OCI-LY7 (cell line): ENCODE measurements at regions not wholly inside any gene's neighbourhood (a gene's known extent, or its start where the extent isn't known, plus 50 kb on each side); places are given as distances from the start of the nearest gene placed in this dataset.

Experiments used
- BruUV-seq: library from RNA; stranded (reverse); fragments of 400-500 nt; replicated peaks from 2 replicates; lab custom pipeline; 2021; lab: Mats Ljungman, UMichigan
- CTCF ChIA-PET: fragments of 300-600 bp; sonication (Branson Sonifier 250); formaldehyde crosslinking; loops from one replicate; lab custom pipeline; 2022; ENCODE audit warnings: antibody characterized with exemption; ENCODE audit not compliant: unreplicated experiment; lab: Charles Lee
- POLR2A ChIA-PET: fragments of 300-600 bp; sonication (Branson Sonifier 250); formaldehyde crosslinking; loops from one replicate; lab custom pipeline; 2022; ENCODE audit warnings: antibody characterized with exemption; lab: Charles Lee
- DNase-seq: peaks from one replicate; pipeline ENCODE4 v3.0.0-alpha.2; 2015; ENCODE audit warnings: low spot score
- H2AFZ ChIP-seq: fragments of 200-600 bp; sonication (generic), shearing (Covaris generic); 2 replicates; pipeline ENCODE4 v1.6.1; 2014; ENCODE audit warnings: mild to moderate bottlenecking, antibody characterized with exemption, low read length, moderate library complexity
- H3K27ac ChIP-seq: fragments of 200-600 bp; sonication (generic); 2 replicates; pipeline ENCODE4 v1.5.1; 2014; ENCODE audit warnings: mixed run types, low read depth, mild to moderate bottlenecking, moderate library complexity, low read length, inconsistent platforms; ENCODE audit not compliant: poor library complexity, severe bottlenecking
- H3K36me3 ChIP-seq: fragments of 200-600 bp; sonication (generic); 2 replicates; pipeline ENCODE4 v1.6.1; 2014; ENCODE audit warnings: mild to moderate bottlenecking, antibody characterized with exemption, low read length, moderate library complexity, mixed read lengths; ENCODE audit not compliant: insufficient read depth
- H3K4me1 ChIP-seq: fragments of 200-600 bp; sonication (generic); 2 replicates; pipeline ENCODE4 v1.5.1; 2014; ENCODE audit warnings: mild to moderate bottlenecking, low read length; ENCODE audit not compliant: insufficient read depth, poor library complexity, severe bottlenecking
- H3K4me2 ChIP-seq: fragments of 200-600 bp; sonication (generic); 2 replicates; pipeline ENCODE4 v1.6.1; 2014; ENCODE audit warnings: mild to moderate bottlenecking, low read length
- H3K4me3 ChIP-seq: fragments of 200-600 bp; sonication (generic); 2 replicates; pipeline ENCODE4 v1.5.1; 2014; ENCODE audit warnings: mild to moderate bottlenecking, low read depth, low read length; ENCODE audit not compliant: poor library complexity, severe bottlenecking
- H3K79me2 ChIP-seq: fragments of 200-600 bp; sonication (generic); 2 replicates; pipeline ENCODE4 v1.6.1; 2016; ENCODE audit warnings: low read depth, mild to moderate bottlenecking, low read length, moderate library complexity, mixed read lengths; ENCODE audit not compliant: insufficient read depth
- H3K9me2 ChIP-seq: fragments of 200-600 bp; sonication (generic); 2 replicates; pipeline ENCODE4 v1.6.1; 2016; ENCODE audit warnings: mild to moderate bottlenecking, low read length, mixed read lengths; ENCODE audit not compliant: insufficient read depth
- H3K9me3 ChIP-seq: fragments of 200-600 bp; sonication (generic); 2 replicates; pipeline ENCODE4 v1.6.1; 2014; ENCODE audit warnings: mild to moderate bottlenecking, mixed run types, low read length, mixed read lengths
- H4K20me1 ChIP-seq: fragments of 200-600 bp; sonication (generic); 2 replicates; pipeline ENCODE4 v1.6.1; 2014; ENCODE audit warnings: mild to moderate bottlenecking, antibody characterized with exemption, low read length, moderate library complexity, mixed read lengths; ENCODE audit not compliant: insufficient read depth
- EZH2phosphoT487 ChIP-seq: fragments of 200-600 bp; sonication (generic); IDR thresholded peaks from 2 replicates; pipeline ENCODE4 v1.6.1; 2018; ENCODE audit warnings: low read depth, borderline replicate concordance, mild to moderate bottlenecking, mixed run types, antibody characterized with exemption, low read length, moderate library complexity, mixed read lengths
- intact Hi-C: fragments of 100-400 bp; cut with micrococcal nuclease; formaldehyde crosslinking; loops from one replicate; pipeline ENCODE4 v1.10.0; 2022; ENCODE audit not compliant: unreplicated experiment
- TF ChIP-seq, protein P1 (sequence below): fragments of 200-600 bp; sonication (generic); conservative IDR thresholded peaks from 2 replicates; pipeline ENCODE4 v1.5.1; 2014; ENCODE audit warnings: mild to moderate bottlenecking, antibody characterized with exemption, low read length, moderate library complexity, mixed read lengths

GRCh38 chr17:13395346-13395745 lies 206.4 kb downstream of the HS3ST3A1 start:
- Histone ChIP-seq H3K36me3 (no peaks in the 10 kb centered on the region), H3K27ac (no peak overlapping the region), H3K4me1 (no peaks in the 10 kb centered on the region), H2AFZ (no peak overlapping the region), H3K9me2 (no peaks in the 10 kb centered on the region), H3K79me2 (no peaks in the 10 kb centered on the region), H3K9me3 (no peaks in the 10 kb centered on the region), H3K4me2 (no peak overlapping the region), H3K4me3 (no peak overlapping the region), H4K20me1 (no peaks in the 10 kb centered on the region)
- DNase-seq = no peak
- no TSS peak for BruUV-seq
- ChIA-PET POLR2A (interaction anchor here (0.9 kb wide), 1 partner anchor 33 kb away, joined by 3 read pairs; no protein-coding TSS in a partner anchor), CTCF (no interaction called here)
- no peak for TF ChIP-seq EZH2phosphoT487
- TF ChIP-seq, protein P1, sequence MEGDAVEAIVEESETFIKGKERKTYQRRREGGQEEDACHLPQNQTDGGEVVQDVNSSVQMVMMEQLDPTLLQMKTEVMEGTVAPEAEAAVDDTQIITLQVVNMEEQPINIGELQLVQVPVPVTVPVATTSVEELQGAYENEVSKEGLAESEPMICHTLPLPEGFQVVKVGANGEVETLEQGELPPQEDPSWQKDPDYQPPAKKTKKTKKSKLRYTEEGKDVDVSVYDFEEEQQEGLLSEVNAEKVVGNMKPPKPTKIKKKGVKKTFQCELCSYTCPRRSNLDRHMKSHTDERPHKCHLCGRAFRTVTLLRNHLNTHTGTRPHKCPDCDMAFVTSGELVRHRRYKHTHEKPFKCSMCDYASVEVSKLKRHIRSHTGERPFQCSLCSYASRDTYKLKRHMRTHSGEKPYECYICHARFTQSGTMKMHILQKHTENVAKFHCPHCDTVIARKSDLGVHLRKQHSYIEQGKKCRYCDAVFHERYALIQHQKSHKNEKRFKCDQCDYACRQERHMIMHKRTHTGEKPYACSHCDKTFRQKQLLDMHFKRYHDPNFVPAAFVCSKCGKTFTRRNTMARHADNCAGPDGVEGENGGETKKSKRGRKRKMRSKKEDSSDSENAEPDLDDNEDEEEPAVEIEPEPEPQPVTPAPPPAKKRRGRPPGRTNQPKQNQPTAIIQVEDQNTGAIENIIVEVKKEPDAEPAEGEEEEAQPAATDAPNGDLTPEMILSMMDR = no peak
- intact Hi-C loops = no loop called here

- H3K4me1 ChIP-seq = no peaks in the 10 kb centered on the region
- H3K79me2 ChIP-seq = no peaks in the 10 kb centered on the region
- H3K27ac ChIP-seq = no peak overlapping the region
- intact Hi-C loops = no loop called here
- H3K36me3 ChIP-seq = no peaks in the 10 kb centered on the region
- no peak overlapping the region for H3K4me2 ChIP-seq
- no peak overlapping the region for H3K4me3 ChIP-seq
- H3K9me3 ChIP-seq = no peaks in the 10 kb centered on the region
- ChIA-PET CTCF (no interaction called here), POLR2A (no interaction called here)
- H4K20me1 ChIP-seq = no peaks in the 10 kb centered on the region
- H3K9me2 ChIP-seq = no peaks in the 10 kb centered on the region
- no peak for DNase-seq
- TF ChIP-seq, protein P1 = no peak
- no peak for TF ChIP-seq EZH2phosphoT487
- BruUV-seq = no TSS peak
- H2AFZ ChIP-seq = no peak overlapping the region
Measured at GRCh38 chr17:13393841-13394710, 207.7 kb downstream of the HS3ST3A1 start.

GRCh38 chr17:13387952-13388351 lies 213.8 kb downstream of the HS3ST3A1 start:
- intact Hi-C loops = no loop called here
- no peaks in the 10 kb centered on the region for H3K9me2 ChIP-seq
- TF ChIP-seq, protein P1 = no peak
- no peak for TF ChIP-seq EZH2phosphoT487
- H2AFZ ChIP-seq = no peak overlapping the region
- H3K27ac ChIP-seq = no peak overlapping the region
- no peak overlapping the region for H3K4me2 ChIP-seq
- no peaks in the 10 kb centered on the region for H3K36me3 ChIP-seq
- no peaks in the 10 kb centered on the region for H3K79me2 ChIP-seq
- H4K20me1 ChIP-seq = no peaks in the 10 kb centered on the region
- no TSS peak for BruUV-seq
- no peak overlapping the region for H3K4me3 ChIP-seq
- H3K9me3 ChIP-seq = no peaks in the 10 kb centered on the region
- ChIA-PET POLR2A (interaction anchor here (0.5 kb wide), 1 partner anchor 112 kb away, joined by 3 read pairs; no protein-coding TSS in a partner anchor), CTCF (no interaction called here)
- H3K4me1 ChIP-seq = no peaks in the 10 kb centered on the region
- no peak for DNase-seq
